ENCODE measurements at regions not wholly inside any gene's neighbourhood (a gene's known extent, or its start where the extent isn't known, plus 50 kb on each side); places are given as distances from the start of the nearest gene placed in this dataset.

- TF ChIP-seq POLR2A (IDR thresholded peaks at IDR 0.05): no peak
- TF ChIP-seq CTCF (IDR thresholded peaks at IDR 0.05): no peak
Observed at GRCh38 chr10:130479926-130480325, 343.7 kb downstream of the GLRX3 start.

Measured in right lobe of liver (tissue), 4 donors.